GM21717 (cell line): ENCODE measurements at regions not wholly inside any gene's neighbourhood (a gene's known extent, or its start where the extent isn't known, plus 50 kb on each side); places are given as distances from the start of the nearest gene placed in this dataset.
"Not testable (repeated sequence)": the region's sequence is repeated elsewhere in the genome, so short reads cannot be mapped to it uniquely, and the experiment has no call there.

Experiments
- ATAC-seq: cut with Tn5 transposase; IDR thresholded peaks from one replicate; pipeline ENCODE4 v1.9.1; 2021; ENCODE audit warnings: mild to moderate bottlenecking, moderate library complexity; ENCODE audit not compliant: unreplicated experiment

DNA sequence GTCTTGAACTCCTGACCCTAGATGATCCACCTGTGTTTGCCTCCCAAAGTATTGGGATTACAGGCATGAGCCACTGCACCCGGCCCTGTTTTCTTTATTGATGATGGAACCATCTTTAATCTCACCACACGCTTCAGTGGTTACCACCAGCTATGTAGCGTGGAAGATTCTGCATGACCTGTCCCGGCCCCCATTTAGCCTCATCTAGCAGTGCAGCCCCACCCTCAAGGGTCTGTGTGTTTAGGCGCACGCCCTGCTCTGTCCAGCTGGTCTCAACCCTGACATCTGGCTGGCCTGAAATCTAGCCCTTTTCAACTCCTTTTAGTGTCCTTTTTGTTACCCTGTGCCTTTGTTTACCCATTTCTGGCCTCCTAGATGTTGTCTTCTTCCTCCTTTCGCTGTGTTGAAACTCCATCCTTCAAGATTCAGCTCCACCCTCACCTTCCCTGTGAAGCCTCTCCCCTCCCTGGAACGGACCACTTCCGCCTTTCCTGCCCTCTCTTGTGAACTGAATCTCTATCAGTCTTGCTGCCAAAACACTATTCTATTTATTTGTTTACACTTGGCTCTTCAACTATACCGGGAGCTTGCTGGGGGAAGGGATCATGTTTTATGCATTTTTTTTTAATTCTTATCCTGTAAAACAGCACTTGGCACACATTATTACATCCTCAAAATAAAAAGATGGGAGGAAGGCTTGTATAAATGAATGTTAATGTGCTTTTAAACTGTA is 101.0 kb upstream of the MTHFD1L start:
- ATAC-seq = no peak

DNA sequence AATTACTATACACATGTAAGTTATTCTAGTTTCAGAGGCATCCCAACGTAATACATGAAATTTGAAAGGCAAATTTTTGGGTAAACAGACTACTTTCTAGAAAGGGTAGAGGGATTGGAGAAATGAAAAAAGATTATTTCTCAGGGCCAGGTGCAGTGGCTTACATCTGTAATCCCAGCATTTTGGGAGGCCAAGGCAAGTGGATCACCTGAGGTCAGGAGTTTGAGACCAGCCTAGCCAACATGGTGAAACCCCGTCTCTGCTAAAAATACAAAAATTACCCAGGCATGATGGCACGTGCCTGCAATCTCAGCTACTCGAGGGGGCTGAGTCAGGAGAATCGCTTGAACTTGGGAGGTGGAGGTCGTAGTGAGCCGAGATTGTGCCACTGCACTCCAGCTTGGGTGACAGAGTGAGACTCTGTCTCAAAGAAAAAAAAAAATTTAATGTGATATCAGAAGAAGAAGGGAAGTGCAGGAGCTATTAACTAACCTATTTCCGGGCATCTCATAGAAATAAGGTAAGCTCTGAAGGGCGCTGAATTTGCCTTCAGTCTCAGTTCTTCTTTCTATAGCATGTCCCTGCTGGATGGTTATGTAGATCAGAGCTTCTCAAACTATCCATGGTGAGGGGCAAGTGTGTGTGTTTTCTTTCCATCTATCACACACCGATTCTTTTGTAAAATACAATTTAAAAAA is 100.3 kb upstream of the MTHFD1L start:
- ATAC-seq = peak; percentile 95

- ATAC-seq = no peak
Measured at GRCh38 chr6:150766201-150766997, 99.1 kb upstream of the MTHFD1L start.

DNA sequence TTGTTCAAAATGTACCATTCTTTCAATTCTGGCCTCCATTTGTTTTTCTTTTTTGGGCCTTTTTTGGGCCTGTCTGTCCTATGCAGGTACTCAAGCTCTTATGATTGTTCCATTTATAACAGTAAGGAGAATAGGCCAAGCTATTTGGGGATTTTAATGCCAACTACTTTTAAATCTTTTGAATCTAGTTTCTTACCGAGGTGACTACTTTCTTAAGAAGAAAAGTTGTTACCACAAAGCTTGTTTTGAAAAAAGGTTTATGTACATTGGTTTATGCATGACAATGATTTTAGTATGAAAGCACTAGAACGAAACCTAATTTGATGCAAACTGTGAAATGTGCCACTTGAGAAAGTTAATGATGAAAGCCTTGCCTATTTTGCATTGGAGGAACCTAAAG is 98.3 kb upstream of the MTHFD1L start:
- ATAC-seq = no peak

GRCh38 chr6:150767571-150768018 is 97.9 kb upstream of the MTHFD1L start:
- ATAC-seq = no peak

DNA sequence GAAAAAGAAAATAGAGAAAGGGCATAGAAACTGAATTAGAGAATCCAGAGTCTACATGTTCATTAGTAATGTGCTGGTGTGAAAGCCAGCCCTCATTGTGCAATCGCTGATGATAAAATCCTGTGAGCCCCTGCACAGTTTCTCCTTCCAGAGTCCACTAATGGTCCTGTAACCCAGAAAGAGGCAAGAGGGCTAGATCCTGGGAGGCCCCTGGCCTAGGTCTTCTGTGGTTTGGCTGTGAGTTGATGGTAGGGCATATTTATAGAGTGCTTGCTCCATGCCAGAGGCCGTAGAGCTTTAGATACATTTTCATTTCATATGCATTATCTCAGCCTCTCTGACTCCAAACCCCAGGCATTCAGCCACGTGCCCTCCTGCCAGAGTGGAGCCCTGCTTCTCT is 94.9 kb upstream of the MTHFD1L start:
- ATAC-seq = no peak

GRCh38 chr6:150773969-150774368 is 91.5 kb upstream of the MTHFD1L start:
- ATAC-seq = no peak

DNA sequence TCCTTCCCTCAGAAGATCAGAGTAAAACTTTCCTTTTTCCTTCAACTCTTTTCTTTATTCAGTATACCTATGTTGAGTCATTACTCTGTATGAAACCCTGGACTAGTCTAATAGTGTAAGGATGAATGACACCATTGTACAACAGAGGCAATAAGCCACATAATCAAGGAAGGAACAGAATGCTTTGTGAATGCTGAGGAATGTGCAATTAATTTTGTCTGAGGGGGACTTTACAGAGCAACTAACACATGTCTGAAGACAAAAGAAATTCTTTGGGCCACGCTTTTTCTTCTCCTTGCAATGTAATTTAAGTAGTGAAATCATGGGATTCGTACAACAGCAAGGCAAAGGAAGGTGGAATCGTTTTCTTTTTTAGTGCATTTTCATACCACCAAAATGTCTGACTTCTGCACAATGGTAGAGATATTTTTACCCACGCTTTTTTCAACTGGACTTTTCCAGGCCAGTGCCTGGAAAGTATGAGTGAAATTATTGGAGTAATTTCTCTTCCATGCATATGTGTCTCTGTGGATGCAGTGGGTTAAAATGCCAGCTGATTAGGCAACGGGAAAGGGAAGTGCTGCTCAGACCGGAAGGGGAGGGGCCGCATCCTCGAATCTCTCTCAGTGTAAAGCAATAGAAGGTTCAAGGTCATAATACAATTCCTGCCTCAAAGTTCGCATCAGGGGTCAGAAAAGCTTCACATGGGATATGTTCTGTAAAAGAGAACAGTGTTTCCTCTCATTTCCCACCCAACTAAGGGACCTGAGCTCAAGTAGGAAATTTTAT is 89.9 kb upstream of the MTHFD1L start:
- no peak for ATAC-seq

DNA sequence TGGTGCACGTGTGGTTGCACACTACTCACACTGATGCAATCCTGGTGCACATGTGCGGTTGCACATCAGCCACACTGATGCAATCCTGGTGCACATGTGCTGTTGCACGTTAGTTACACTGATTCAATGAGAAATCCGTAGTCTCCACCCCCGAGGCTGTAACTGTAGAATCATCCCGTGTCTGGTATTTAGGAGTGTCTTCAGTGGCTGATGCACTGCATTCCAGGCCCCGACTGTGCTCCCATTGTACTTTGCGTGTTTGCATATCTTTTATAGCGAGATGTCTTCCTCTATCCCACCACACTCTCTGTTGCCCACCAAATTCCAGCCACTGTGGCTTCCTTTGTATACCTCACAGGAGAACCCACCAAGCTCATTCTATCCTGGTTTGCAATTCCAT is 87.8 kb upstream of the MTHFD1L start:
- ATAC-seq = no peak

- ATAC-seq = no peak
Measured at GRCh38 chr6:150783813-150784212, 81.7 kb upstream of the MTHFD1L start.

- ATAC-seq = no peak
Measured at GRCh38 chr6:150787429-150787828, 78.1 kb upstream of the MTHFD1L start.

DNA sequence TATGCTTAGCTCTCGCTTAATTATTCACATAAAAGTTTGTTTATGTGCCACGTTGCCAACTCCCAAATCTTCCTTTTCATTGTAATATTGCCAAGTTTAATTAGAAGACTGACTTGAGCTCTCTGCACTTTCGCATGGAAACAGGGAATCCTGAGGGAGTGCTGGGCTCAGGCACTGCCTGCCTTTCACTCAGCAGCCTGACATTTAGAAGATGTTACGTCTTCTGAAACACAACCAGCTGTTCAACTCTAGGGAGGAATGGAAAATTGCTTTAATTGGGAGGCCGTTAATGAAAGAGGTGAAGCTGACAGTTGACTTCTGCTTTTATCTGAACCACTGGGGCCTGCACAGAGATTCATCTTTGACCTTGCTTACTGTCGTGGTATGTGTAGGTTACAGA is 77.4 kb upstream of the MTHFD1L start:
- no peak for ATAC-seq

GRCh38 chr6:150789906-150790305 is 75.6 kb upstream of the MTHFD1L start:
- ATAC-seq = not testable (repeated sequence)

DNA sequence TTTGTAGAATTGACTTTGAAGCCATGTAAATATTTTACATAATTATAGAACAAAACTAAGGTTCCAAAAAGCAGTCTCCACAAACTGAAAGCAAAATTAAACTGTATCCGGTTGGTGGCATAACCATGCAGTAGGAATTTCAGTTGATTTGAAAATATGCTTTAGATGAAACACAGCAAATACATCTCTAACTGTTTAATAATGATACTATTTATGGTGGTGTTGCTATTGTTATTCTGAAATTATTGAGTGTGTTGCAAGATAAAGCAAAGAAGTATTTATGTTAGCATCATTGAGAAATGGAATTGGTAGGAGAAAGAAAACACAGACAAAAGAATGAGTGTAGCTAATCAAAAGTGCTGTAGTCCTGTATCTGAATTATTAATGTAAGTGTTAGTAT is 73.8 kb upstream of the MTHFD1L start:
- no peak for ATAC-seq

- no peak for ATAC-seq
Measured at GRCh38 chr6:150797949-150798348, 67.6 kb upstream of the MTHFD1L start.

- ATAC-seq = no peak
Measured at GRCh38 chr6:150799276-150799805, 66.2 kb upstream of the MTHFD1L start.

DNA sequence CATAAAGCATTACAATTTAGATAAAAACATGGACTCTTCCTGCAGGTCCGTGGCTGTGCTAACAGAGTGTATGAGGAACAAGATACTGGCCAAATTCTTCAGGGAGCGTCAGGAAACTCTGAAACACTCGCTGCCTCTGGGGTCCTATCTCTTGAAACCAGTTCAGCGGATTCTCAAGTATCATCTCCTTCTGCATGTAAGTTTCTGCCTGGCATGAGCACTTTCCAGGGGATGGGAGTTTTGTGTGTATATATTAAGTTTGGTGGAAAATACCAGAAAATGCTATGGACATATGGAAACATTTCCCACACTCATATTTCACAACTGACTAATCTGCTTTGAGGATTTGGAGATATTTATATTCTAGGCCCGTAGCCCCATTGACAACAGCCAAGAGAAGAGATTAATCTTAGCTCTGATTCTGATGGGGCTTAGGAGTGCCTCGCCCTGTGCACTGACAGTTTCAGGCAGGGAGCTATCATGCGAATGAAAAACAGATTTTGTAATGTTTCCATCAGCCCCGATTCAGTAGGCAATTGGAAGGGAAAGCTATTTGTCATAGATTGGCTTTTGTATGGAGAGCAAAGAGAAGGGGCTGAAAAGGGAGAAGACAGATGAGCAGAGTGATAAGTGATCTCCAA is 64.7 kb upstream of the MTHFD1L start:
- ATAC-seq = no peak

- ATAC-seq = no peak
Measured at GRCh38 chr6:150806790-150807189, 58.7 kb upstream of the MTHFD1L start.

DNA sequence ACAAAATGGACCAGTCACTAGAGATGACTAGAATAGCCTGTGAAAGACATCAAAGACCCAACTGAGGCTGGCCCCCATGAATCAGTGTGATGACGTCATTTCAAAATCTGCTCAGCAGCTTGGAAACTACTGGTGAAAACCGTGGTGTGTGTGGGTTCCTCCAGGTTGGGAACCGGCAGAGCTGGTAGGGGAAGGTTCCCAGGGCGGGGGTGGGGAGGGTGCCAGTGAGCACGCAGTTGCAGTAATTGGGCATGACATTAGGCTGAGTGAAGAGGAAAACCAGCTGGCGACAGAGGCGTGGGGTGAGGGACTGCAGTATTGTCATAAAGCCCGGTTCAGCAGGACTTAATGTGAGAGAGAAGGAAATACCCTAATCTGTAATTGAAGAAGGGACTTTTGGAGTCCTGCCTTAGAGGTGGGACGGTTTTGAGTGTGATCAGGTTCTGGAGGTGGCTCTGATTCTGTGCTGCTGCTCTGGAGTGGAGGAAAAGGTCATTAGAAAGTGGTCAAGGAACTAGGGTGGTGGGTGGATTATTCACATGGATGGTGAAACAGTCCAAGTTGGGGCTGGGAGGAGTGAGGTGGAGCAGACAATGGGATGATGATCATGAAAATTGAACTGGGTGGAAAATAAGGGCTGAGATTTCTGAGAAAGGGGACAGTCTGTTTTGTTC is 52.0 kb upstream of the MTHFD1L start:
- peak; percentile 71 for ATAC-seq

DNA sequence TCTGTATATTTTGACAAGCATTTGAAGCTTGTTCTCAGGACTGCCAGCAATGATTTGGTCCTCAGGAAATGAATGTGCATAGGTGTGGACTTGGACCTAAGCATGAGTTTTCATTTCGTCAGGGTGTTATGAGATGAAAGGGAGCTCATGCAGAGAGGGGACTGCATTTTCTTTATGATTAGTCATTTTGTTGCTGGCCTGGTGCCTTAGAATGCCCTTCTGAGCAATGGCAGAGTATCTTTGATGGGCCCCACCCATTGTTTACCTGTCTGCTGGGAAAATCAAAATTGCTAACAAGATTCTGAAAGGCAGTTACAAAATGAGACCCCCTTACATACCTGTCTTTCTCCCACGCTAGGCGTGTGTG is 51.5 kb upstream of the MTHFD1L start:
- peak; percentile 52 for ATAC-seq
